ENCODE measurements at regions not wholly inside any gene's neighbourhood (a gene's known extent, or its start where the extent isn't known, plus 50 kb on each side); places are given as distances from the start of the nearest gene placed in this dataset.

DNA sequence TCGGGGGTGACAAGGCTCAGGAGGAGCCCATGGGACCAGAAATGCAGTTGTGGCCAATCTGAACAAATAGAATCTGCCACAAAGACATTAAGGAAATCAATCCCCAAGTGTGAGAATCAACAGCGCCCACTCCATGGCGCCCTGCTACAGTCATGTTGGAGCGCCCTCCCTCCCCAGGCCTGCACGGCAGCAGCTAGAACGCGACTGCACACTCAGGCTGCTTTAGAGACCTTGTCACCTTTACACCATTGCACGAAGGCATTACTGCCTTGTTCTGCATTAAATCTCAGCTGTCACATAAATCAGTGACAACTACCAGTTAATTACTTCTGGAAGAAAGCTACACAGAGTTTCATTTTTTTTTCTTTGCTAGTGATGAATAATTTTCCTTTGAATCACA lies 98.7 kb upstream of the SPIN1 start:
- Histone ChIP-seq H3K27me3 (ENCODE audit: insufficient read depth, low read length) (no peaks in the 10 kb centered on the region), H3K36me3 (ENCODE audit: control insufficient read depth in 1 of 2, insufficient read depth in 2 of 2, low read length in 2 of 2) (no peaks in the 10 kb centered on the region), H3K9me3 (ENCODE audit: control insufficient read depth in 1 of 2, insufficient read depth in 1 of 2, low read depth in 1 of 2, low read length in 2 of 2) (peaks cover 0 to 4% of the 10 kb centered on the region in 2 experiments; a peak in 1 of 4 replicates), H3K9me2 (ENCODE audit: insufficient read depth) (no peaks in the 10 kb centered on the region), H3K4me2 (ENCODE audit: low read length) (no peak overlapping the region), H3K79me2 (ENCODE audit: insufficient read depth, low read length) (no peaks in the 10 kb centered on the region), H4K20me1 (ENCODE audit: insufficient read depth) (no peaks in the 10 kb centered on the region), H3K27ac (ENCODE audit: low read depth, low read length) (no peak overlapping the region), H3K9ac (ENCODE audit: low read length) (no peak overlapping the region), H3K4me1 (ENCODE audit: control insufficient read depth in 1 of 2, insufficient read depth in 2 of 2, low read length in 2 of 2) (no peaks in the 10 kb centered on the region), H3K4me3 (replicated peaks in 1 of 2; ENCODE audit: low read depth in 1 of 2, low read length in 2 of 2) (no peak overlapping the region), H2AFZ (ENCODE audit: low read depth, low read length, poor library complexity, severe bottlenecking) (no peak overlapping the region)
- ChIA-PET CTCF (no interaction called here), RAD21 (ENCODE audit: low non-redundant PET in 1 of 2, low total read pairs in 2 of 2, uncharacterized antibody in 2 of 2, unreplicated experiment in 2 of 2) (no interaction called here), POLR2A (no interaction called here)
- intact Hi-C loops (cut with micrococcal nuclease) = loop anchor here (10.0 kb wide), 1 partner anchor 65 kb away; no protein-coding TSS in a partner anchor
- ATAC-seq = no peak
- no TSS peak for BruUV-seq (replicated peaks)
- no peak for TF ChIP-seq YY1 (IDR thresholded peaks at IDR 0.05; ENCODE audit: extremely low read depth, insufficient replicate concordance, low read depth, low read length)
- DNase-seq (ENCODE audit: low read depth, low spot score) = no peak

DNA sequence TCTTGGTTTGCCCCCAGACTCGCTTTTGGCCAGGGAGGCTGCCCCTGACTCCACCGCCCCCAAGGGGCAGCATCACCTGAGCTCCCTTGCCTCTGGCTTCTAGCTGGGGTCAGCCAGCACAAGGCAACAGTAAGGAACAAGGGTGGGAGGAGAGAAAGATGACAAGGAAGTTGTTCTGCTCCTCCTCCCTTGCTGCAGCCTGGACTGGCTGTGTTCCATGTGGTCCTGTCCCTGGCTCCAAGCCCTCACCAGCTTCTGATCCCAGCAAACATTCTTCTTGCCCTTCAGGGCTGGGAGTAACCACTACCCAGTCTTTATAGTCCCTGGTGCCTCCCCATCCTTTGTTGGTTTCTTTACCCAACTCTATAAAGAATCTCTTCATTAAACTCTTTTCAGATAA lies 100.3 kb upstream of the SPIN1 start:
- Histone ChIP-seq H3K27ac (ENCODE audit: low read depth, low read length) (no peak overlapping the region), H3K27me3 (ENCODE audit: insufficient read depth, low read length) (no peaks in the 10 kb centered on the region), H3K4me1 (ENCODE audit: control insufficient read depth in 1 of 2, insufficient read depth in 2 of 2, low read length in 2 of 2) (peaks cover 0 to 6% of the 10 kb centered on the region in 2 experiments; a peak in 1 of 4 replicates), H3K79me2 (ENCODE audit: insufficient read depth, low read length) (no peaks in the 10 kb centered on the region), H2AFZ (ENCODE audit: low read depth, low read length, poor library complexity, severe bottlenecking) (no peak overlapping the region), H3K4me3 (replicated peaks in 1 of 2; ENCODE audit: low read depth in 1 of 2, low read length in 2 of 2) (no peak overlapping the region), H3K36me3 (ENCODE audit: control insufficient read depth in 1 of 2, insufficient read depth in 2 of 2, low read length in 2 of 2) (no peaks in the 10 kb centered on the region), H3K9ac (ENCODE audit: low read length) (no peak overlapping the region), H4K20me1 (ENCODE audit: insufficient read depth) (no peaks in the 10 kb centered on the region), H3K9me3 (ENCODE audit: control insufficient read depth in 1 of 2, insufficient read depth in 1 of 2, low read depth in 1 of 2, low read length in 2 of 2) (peaks cover 0 to 4% of the 10 kb centered on the region in 2 experiments; a peak in 1 of 4 replicates), H3K4me2 (ENCODE audit: low read length) (no peak overlapping the region), H3K9me2 (ENCODE audit: insufficient read depth) (no peaks in the 10 kb centered on the region)
- DNase-seq (ENCODE audit: low read depth, low spot score) = no peak
- TF ChIP-seq, protein P1, sequence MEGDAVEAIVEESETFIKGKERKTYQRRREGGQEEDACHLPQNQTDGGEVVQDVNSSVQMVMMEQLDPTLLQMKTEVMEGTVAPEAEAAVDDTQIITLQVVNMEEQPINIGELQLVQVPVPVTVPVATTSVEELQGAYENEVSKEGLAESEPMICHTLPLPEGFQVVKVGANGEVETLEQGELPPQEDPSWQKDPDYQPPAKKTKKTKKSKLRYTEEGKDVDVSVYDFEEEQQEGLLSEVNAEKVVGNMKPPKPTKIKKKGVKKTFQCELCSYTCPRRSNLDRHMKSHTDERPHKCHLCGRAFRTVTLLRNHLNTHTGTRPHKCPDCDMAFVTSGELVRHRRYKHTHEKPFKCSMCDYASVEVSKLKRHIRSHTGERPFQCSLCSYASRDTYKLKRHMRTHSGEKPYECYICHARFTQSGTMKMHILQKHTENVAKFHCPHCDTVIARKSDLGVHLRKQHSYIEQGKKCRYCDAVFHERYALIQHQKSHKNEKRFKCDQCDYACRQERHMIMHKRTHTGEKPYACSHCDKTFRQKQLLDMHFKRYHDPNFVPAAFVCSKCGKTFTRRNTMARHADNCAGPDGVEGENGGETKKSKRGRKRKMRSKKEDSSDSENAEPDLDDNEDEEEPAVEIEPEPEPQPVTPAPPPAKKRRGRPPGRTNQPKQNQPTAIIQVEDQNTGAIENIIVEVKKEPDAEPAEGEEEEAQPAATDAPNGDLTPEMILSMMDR (IDR thresholded peaks at IDR 0.05 in 2 of 3, conservative IDR thresholded peaks at IDR 0.05 in 1 of 3; ENCODE audit: borderline replicate concordance in 1 of 3, insufficient read depth in 1 of 3, low read depth in 2 of 3, low read length in 2 of 3) = no peak
- TF ChIP-seq EZH2phosphoT487 (IDR thresholded peaks at IDR 0.05; ENCODE audit: borderline replicate concordance) (no peak), CBX3 (IDR thresholded peaks at IDR 0.05; ENCODE audit: low read depth) (no peak), SP1 (IDR thresholded peaks at IDR 0.05; ENCODE audit: low read depth) (no peak), EZH2 (IDR thresholded peaks at IDR 0.05) (no peak), ZFX (IDR thresholded peaks at IDR 0.05) (no peak), CEBPB (IDR thresholded peaks at IDR 0.05; ENCODE audit: low read depth) (no peak), RAD21 (IDR thresholded peaks at IDR 0.05; ENCODE audit: low read depth) (no peak), JUND (IDR thresholded peaks at IDR 0.05) (no peak), SRF (IDR thresholded peaks at IDR 0.05; ENCODE audit: low read depth) (no peak)
- intact Hi-C loops (cut with micrococcal nuclease) = loop anchor here (10.0 kb wide), 1 partner anchor 63 kb away; no protein-coding TSS in a partner anchor
- no peak for ATAC-seq
- no TSS peak for BruUV-seq (replicated peaks)
- ChIA-PET CTCF (no interaction called here), POLR2A (no interaction called here), RAD21 (ENCODE audit: low non-redundant PET in 1 of 2, low total read pairs in 2 of 2, uncharacterized antibody in 2 of 2, unreplicated experiment in 2 of 2) (no interaction called here)
